HG03045 (cell line): ENCODE measurements at regions not wholly inside any gene's neighbourhood (a gene's known extent, or its start where the extent isn't known, plus 50 kb on each side); places are given as distances from the start of the nearest gene placed in this dataset.

Source experiments
- ATAC-seq: cut with Tn5 transposase; IDR thresholded peaks from one replicate; pipeline ENCODE4 v1.9.1; 2021; ENCODE audit warnings: mild to moderate bottlenecking, moderate library complexity; ENCODE audit not compliant: unreplicated experiment

GRCh38 chr1:67559222-67559700 lies 125.7 kb upstream of the GADD45A start:
- no peak for ATAC-seq

GRCh38 chr1:67560580-67561255 lies 124.3 kb upstream of the GADD45A start:
- no peak for ATAC-seq

GRCh38 chr1:67561704-67562113 lies 123.3 kb upstream of the GADD45A start:
- peak; percentile 93 for ATAC-seq

- ATAC-seq, result no peak
Observed at GRCh38 chr1:67563684-67564083, 121.3 kb upstream of the GADD45A start.

- no peak for ATAC-seq
Observed at GRCh38 chr1:67564193-67564592, 120.8 kb upstream of the GADD45A start.

GRCh38 chr1:67566803-67567377 lies 118.1 kb upstream of the GADD45A start:
- ATAC-seq, result no peak

- no peak for ATAC-seq
Observed at GRCh38 chr1:67570486-67571143, 114.4 kb upstream of the GADD45A start.

- ATAC-seq, result no peak
Observed at GRCh38 chr1:67571406-67571805, 113.6 kb upstream of the GADD45A start.

GRCh38 chr1:67571901-67572593 lies 113.0 kb upstream of the GADD45A start:
- no peak for ATAC-seq

GRCh38 chr1:67572594-67573221 lies 112.3 kb upstream of the GADD45A start:
- ATAC-seq, result no peak

- no peak for ATAC-seq
Observed at GRCh38 chr1:67573311-67573872, 111.6 kb upstream of the GADD45A start.

- no peak for ATAC-seq
Observed at GRCh38 chr1:67574221-67574620, 110.8 kb upstream of the GADD45A start.

- ATAC-seq, result no peak
Observed at GRCh38 chr1:67575861-67576260, 109.1 kb upstream of the GADD45A start.

- ATAC-seq, result no peak
Observed at GRCh38 chr1:67576474-67576873, 108.5 kb upstream of the GADD45A start.

GRCh38 chr1:67577646-67578045 lies 107.4 kb upstream of the GADD45A start:
- ATAC-seq, result no peak

GRCh38 chr1:67578397-67579020 lies 106.5 kb upstream of the GADD45A start:
- ATAC-seq, result no peak

- ATAC-seq, result no peak
Observed at GRCh38 chr1:67579623-67580394, 105.2 kb upstream of the GADD45A start.

GRCh38 chr1:67580691-67581403 lies 104.2 kb upstream of the GADD45A start:
- no peak for ATAC-seq
